NCI-H460 (cell line): ENCODE measurements at regions not wholly inside any gene's neighbourhood (a gene's known extent, or its start where the extent isn't known, plus 50 kb on each side); places are given as distances from the start of the nearest gene placed in this dataset.
A peak's percentile ranks its signal among the peaks of the same experiment; 100 is the strongest.
"Not testable (repeated sequence)": the region's sequence is repeated elsewhere in the genome, so short reads cannot be mapped to it uniquely, and the experiment has no call there.

Experiments
- DNase-seq: peaks from one replicate; pipeline ENCODE4 v3.0.0-alpha.2; 2016; ENCODE audit warnings: low read depth; ENCODE audit errors: extremely low read depth

DNA sequence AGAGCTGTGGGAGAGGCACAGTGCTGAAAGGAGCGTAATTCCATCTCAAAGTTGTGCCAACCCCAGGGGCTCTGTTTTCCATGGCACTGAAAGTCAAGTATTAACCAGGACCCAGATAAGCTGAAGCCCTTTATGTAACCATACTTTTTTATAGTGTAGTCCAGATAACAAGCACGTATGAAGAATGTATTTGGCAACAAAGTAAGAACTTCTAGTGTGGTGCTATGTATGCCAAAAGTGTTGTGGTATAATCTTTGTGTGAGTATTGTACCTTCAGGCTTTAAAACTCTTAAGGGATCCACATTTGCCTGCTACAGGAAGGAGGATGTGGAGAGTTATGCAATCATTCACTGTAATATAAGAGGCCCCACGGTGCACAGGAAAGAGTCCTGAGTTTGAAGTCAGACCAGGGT, 129.4 kb downstream of the IBTK start:
- DNase-seq = no peak

- no peak for DNase-seq
Observed at GRCh38 chr6:82114748-82115147, 132.8 kb downstream of the IBTK start.

DNA sequence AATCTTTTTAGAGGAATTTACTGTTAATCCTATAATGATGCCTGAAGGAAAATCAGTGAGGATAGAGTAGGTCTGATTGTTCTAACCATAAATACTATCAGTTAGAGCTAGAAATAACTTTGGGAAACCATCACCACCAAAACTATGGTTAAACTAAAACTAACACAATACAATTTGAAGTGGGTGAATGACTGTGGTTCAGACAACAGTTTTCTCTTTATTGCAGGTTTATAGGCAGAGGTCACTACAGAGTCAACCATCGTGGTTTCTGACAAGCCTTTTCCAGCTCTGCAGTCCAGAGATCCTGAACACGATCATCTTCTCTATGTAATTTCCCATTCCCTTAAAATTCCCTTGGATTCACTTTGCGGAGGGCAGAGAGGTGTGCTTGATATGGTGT, 134.3 kb downstream of the IBTK start:
- no peak for DNase-seq

DNA sequence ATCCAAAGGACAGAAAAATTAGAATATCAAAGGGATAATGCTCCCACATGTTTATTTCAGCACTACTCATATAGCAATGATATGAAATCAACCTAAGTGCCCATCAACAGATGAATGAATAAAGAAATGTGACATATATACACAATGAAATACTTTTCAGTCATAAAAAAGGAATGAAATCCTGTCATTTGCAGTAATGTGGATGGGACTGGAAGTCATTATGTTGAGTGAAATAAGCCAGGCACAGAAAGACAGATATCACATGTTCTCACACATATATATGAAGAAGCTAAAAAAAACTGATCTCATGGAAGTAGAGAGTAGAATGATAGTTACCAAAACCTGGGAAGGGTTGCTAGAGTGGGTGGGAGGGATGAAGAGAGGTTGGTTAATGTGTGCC, 135.7 kb downstream of the IBTK start:
- no peak for DNase-seq

DNA sequence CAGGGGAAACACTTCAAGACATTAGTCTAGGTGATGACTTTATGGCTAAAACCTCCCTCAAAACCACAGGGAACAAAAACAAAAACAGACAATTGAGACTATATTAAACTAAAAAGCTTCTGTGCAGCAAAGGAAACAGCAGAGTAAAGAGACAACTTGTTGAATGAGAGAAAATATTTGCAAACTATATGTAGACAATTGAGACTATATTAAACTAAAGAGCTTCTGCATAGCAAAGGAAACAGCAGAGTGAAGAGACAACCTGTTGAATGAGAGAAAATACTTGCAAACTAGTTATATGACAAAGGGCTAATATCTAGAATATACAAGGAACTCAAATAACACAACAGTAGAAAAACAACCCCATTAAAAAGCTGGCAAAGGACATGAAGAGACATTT, 136.4 kb downstream of the IBTK start:
- no peak for DNase-seq

- not testable (repeated sequence) for DNase-seq
Observed at GRCh38 chr6:82103171-82103570, 144.4 kb downstream of the IBTK start.

GRCh38 chr6:82101374-82102114, 146.0 kb downstream of the IBTK start:
- DNase-seq = not testable (repeated sequence)

DNA sequence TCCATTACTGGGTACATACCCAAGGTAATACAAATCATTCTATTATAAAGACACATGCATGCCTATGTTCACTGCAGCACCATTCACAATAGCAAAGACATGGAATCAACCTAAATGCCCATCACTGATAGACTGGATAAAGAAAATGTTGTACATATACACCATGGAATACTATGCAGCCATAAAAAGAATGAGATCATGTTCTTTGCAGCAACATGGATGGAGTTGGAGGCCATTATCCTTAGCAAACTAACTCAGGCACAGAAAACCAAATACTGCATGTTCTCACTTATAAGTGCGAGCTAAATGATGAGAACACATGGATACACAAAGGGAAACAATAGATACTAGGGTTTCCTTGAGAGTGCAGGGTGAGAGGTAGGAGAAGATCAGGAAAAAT, 146.8 kb downstream of the IBTK start:
- DNase-seq = not testable (repeated sequence)

GRCh38 chr6:82097676-82098075, 149.9 kb downstream of the IBTK start:
- DNase-seq = no peak

DNA sequence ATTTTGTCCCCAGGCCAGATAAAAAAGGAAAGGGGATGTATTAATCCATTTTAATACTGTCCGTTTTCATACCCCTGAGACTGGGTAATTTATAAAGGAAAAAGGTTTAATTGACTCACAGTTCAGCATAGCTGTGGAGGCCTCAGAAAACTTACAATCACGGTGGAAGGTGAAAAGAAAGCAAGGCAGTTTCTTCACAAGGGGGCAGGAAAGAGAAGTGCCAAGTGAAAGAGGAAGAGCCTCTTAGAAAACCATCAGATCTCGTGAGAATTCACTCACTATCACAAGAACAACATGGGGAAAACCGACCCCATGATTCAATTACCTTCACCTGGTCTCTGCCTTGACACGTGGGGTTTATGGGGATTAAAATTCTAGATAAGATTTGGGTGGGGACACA, 152.5 kb downstream of the IBTK start:
- DNase-seq = no peak

DNA sequence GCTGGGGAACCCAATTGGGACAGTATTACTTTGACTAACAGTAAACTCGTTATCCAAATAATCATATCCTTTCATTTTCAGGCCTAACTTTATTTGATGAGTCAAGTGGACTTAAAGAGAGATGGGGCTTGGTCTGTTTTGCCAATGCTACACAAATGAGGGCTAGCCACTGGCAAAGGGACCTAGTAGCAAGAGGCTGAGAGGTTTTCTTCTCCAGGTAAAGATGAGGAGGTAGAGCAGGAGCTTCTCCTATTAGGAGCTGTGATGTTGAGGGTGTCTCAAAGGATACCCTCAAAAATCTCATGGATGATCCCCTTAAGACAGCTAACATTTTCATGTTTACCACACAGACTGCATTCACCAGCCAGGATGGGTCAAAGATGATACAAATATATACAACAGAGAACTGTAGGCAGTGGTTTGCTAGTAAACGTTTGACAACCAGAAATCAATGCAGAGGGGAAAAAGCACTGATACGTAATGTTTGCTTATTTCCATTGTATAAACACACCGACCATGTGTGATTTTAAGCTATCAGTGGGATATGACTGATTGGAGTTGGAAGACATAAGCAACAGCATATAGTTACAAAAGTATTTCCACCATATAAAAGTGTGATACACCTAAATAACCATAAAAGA, 153.3 kb downstream of the IBTK start:
- no peak for DNase-seq

- no peak for DNase-seq
Observed at GRCh38 chr6:82088978-82089771, 158.4 kb downstream of the IBTK start.

- peak; percentile 59 for DNase-seq
Observed at GRCh38 chr6:82086944-82087343, 160.6 kb downstream of the IBTK start.

GRCh38 chr6:82085701-82086100, 161.8 kb downstream of the IBTK start:
- no peak for DNase-seq

DNA sequence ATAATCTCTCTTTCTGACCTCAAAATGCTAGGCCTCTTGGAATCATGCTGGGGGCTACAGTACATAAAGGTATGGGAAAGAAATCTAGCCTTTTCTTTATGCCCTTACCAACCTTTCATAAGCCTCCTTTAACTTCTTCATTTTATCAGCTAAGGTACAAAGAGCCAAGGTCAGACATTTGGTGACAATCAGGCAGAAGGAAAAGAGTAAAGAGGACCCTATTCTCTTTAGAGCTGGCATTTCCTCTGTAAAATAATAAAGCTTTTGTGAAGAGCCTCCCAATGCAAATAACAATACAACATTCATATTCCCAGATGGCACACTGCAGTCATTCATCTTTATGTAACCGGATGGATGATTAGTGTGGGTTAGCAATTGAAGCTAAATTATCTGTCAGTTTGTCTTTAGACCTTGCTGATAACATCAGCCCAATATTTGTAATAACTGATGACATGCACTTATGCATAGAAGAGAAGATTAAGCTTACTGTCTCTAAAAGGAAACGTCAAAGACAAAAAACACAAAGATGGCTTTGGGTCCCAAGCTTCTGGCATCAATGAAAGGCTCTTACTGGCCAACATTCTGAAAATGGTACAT, 163.1 kb downstream of the IBTK start:
- DNase-seq = no peak

DNA sequence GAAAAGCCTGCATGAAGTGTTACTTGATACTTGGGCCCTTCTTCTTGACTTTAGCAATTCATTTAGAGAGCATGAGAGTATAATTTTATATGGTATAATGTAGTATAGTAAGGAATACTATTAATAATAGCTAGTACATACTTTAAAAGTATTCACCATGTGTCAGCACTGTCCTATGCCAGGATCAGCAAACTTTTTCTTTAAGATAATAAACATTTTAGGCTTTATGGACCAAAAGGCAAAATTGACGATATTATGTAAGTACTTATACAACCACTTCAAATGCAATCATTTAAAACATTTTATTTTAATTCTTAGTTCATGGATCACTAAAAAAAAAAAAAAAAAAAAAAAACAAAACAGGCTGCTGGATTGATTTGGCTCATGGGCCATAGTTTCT, 163.9 kb downstream of the IBTK start:
- no peak for DNase-seq

- no peak for DNase-seq
Observed at GRCh38 chr6:82080767-82081166, 166.8 kb downstream of the IBTK start.

DNA sequence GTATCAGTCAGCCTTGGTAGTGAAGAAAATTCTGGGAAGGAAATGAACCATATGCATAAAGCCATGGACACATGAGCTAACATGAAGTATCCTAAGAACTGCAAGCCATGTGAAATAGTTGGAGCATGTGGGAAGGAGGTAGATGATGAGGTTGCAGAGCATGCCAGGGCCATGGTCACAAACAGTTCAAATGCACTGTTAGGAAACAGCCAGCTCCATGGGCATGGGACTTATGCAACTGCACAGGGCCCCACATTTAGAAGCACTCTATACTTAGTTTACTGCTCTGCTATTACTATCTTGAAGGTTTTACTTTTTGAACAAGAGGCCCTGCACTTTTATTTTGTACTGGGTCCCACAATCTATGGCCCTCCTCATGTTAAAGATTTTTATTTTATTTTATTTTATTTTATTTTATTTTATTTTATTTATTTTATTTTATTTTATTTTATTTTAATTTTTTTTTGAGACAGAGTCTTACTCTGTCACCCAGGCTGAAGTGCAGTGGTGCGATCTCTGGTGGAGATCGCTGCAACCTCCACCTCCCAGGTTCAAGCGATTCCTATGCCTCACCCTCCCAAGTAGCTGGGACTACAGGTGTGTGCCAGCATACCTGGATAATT, 169.1 kb downstream of the IBTK start:
- no peak for DNase-seq

DNA sequence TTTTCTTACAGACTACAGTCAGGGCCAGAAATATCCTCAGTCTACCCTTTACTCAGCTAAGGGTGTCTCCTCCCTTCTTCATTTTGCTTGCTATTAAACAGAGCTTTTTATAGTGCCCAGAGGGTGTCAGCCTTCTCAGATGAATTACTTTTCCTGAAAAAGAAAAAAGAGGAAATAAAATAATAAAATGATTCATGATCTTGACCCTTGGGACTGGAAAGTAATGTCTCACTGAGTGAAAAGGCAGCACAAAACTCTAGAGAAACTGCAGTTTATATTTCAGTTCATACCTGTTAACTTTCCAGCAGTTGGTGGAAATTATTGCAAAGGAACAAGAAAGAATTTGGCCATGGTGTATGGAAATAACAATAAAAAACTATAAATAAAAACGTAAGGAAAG, 170.6 kb downstream of the IBTK start:
- DNase-seq = no peak

DNA sequence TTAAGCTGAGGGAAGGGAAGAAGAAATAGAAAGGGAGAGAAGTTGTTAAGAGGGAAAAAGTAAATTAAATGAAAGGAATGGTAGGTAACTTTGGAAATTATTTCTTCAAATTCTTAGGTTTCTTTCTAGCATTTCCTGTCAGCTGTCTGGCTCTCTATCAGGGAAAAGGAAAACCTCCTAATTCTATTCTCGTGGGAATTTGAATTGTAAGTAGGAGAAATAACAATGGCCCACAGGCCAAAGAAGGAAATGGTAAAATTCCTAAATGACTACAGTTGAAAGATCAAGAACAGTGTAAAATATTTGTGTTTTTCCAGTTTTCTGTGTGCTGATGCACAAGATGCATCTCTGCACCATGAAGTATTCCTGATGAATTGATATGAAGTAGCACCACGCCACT, 173.0 kb downstream of the IBTK start:
- no peak for DNase-seq

DNA sequence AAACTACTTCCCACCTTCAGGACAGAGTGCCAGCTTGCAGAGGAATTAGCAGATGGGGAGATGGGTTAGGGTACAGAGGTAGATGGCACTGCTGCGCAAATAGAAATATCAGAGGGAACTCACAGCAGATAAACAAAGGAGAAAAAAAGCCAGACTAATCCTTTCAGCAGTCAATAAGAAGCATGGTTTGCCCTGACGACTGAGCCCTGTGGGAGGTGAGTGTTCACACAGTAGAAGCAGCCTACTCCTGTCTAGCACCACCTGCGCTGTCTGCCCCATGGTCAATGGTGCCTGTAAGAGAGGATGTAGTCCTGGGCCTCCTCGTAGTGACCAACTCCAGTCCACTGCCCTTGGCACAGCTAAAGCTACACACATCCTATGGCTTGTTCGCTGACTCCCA, 174.1 kb downstream of the IBTK start:
- no peak for DNase-seq
